ENCODE measurements at regions not wholly inside any gene's neighbourhood (a gene's known extent, or its start where the extent isn't known, plus 50 kb on each side); places are given as distances from the start of the nearest gene placed in this dataset.
"Not testable (repeated sequence)": the region's sequence is repeated elsewhere in the genome, so short reads cannot be mapped to it uniquely, and the experiment has no call there.

- no peak overlapping the region for H2AFZ ChIP-seq (ENCODE audit: low read length)
- H3K27me3 ChIP-seq (ENCODE audit: insufficient read depth, low read length, poor library complexity, severe bottlenecking): no peaks in the 10 kb centered on the region
- no peak overlapping the region for H3K4me3 ChIP-seq (ENCODE audit: low read length, poor library complexity, severe bottlenecking)
- H4K20me1 ChIP-seq (ENCODE audit: insufficient read depth, low read length, poor library complexity, severe bottlenecking): no peaks in the 10 kb centered on the region
- H3K9me3 ChIP-seq (ENCODE audit: insufficient read depth, low read depth, low read length): no peaks in the 10 kb centered on the region
- TF ChIP-seq CTCF (conservative IDR thresholded peaks at IDR 0.05; ENCODE audit: low read length): no peak
- no peak for TF ChIP-seq EZH2phosphoT487 (IDR thresholded peaks at IDR 0.05; ENCODE audit: borderline replicate concordance)
- no peak overlapping the region for H3K4me2 ChIP-seq (ENCODE audit: low read depth, low read length, poor library complexity, severe bottlenecking)
- H3K4me1 ChIP-seq (ENCODE audit: insufficient read depth, low read length, poor library complexity, severe bottlenecking): no peaks in the 10 kb centered on the region
- H3K9me2 ChIP-seq (replicated peaks; ENCODE audit: low read depth, low read length): no peaks in the 10 kb centered on the region
- H3K36me3 ChIP-seq (ENCODE audit: insufficient read depth, low read length): no peaks in the 10 kb centered on the region
- H3F3A ChIP-seq (ENCODE audit: low read depth): no peaks in the 10 kb centered on the region
- no peaks in the 10 kb centered on the region for H3K79me2 ChIP-seq (ENCODE audit: insufficient read depth, low read length)
- H3K9ac ChIP-seq (ENCODE audit: low read depth, low read length, poor library complexity, severe bottlenecking): no peak overlapping the region
These were observed 666.2 kb downstream of the SLITRK6 start for GRCh38 chr13:85132986-85133385.

- not testable (repeated sequence) for H2AFZ ChIP-seq (ENCODE audit: low read length); H3K36me3 ChIP-seq (ENCODE audit: insufficient read depth, low read length); H4K20me1 ChIP-seq (ENCODE audit: insufficient read depth, low read length, poor library complexity, severe bottlenecking); H3K4me2 ChIP-seq (ENCODE audit: low read depth, low read length, poor library complexity, severe bottlenecking); H3K9me3 ChIP-seq (ENCODE audit: insufficient read depth, low read depth, low read length); H3F3A ChIP-seq (ENCODE audit: low read depth); H3K4me1 ChIP-seq (ENCODE audit: insufficient read depth, low read length, poor library complexity, severe bottlenecking); H3K27me3 ChIP-seq (ENCODE audit: insufficient read depth, low read length, poor library complexity, severe bottlenecking); H3K9me2 ChIP-seq (replicated peaks; ENCODE audit: low read depth, low read length); H3K79me2 ChIP-seq (ENCODE audit: insufficient read depth, low read length); H3K4me3 ChIP-seq (ENCODE audit: low read length, poor library complexity, severe bottlenecking); H3K9ac ChIP-seq (ENCODE audit: low read depth, low read length, poor library complexity, severe bottlenecking)
These were observed 675.7 kb downstream of the SLITRK6 start for GRCh38 chr13:85123501-85123900.

DNA sequence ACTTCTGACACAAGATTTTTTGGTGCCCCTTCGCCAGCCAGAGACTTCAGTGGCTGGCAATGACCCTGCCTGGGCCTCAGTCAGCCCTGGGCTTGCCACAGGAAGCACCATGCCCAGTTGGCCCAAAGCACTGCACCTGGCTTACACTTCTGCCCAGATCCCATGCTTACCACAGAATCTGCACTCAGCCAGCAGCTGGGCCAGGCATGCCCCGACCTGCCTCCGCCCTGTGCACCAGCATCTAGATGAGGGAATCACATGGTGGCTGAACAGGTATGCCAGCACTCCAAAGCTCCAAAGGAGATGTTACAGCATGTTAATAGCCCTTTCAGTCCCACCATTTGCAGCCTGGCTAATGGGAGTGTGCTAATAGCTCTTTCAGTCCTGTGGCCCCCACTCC is 690.9 kb downstream of the SLITRK6 start:
- no peak for TF ChIP-seq CTCF (conservative IDR thresholded peaks at IDR 0.05; ENCODE audit: low read length)
- TF ChIP-seq EZH2phosphoT487 (IDR thresholded peaks at IDR 0.05; ENCODE audit: borderline replicate concordance): no peak

GRCh38 chr13:85099245-85099644 is 700.0 kb downstream of the SLITRK6 start:
- Histone ChIP-seq H4K20me1 (ENCODE audit: insufficient read depth, low read length, poor library complexity, severe bottlenecking) (no peaks in the 10 kb centered on the region), H3K4me3 (ENCODE audit: low read length, poor library complexity, severe bottlenecking) (no peak overlapping the region), H3K4me2 (ENCODE audit: low read depth, low read length, poor library complexity, severe bottlenecking) (no peak overlapping the region), H3K9me2 (replicated peaks; ENCODE audit: low read depth, low read length) (no peaks in the 10 kb centered on the region), H3K36me3 (ENCODE audit: insufficient read depth, low read length) (no peaks in the 10 kb centered on the region), H3K27me3 (ENCODE audit: insufficient read depth, low read length, poor library complexity, severe bottlenecking) (no peaks in the 10 kb centered on the region), H3F3A (ENCODE audit: low read depth) (no peaks in the 10 kb centered on the region), H3K79me2 (ENCODE audit: insufficient read depth, low read length) (no peaks in the 10 kb centered on the region), H3K9ac (ENCODE audit: low read depth, low read length, poor library complexity, severe bottlenecking) (no peak overlapping the region), H3K4me1 (ENCODE audit: insufficient read depth, low read length, poor library complexity, severe bottlenecking) (no peaks in the 10 kb centered on the region), H2AFZ (ENCODE audit: low read length) (no peak overlapping the region), H3K9me3 (ENCODE audit: insufficient read depth, low read depth, low read length) (no peaks in the 10 kb centered on the region)
- no peak for TF ChIP-seq EZH2phosphoT487 (IDR thresholded peaks at IDR 0.05; ENCODE audit: borderline replicate concordance)
- TF ChIP-seq CTCF (conservative IDR thresholded peaks at IDR 0.05; ENCODE audit: low read length): no peak

More for the DNA sequence above, 690.9 kb downstream of the SLITRK6 start:
- Histone ChIP-seq H3K4me2 (ENCODE audit: low read depth, low read length, poor library complexity, severe bottlenecking) (no peak overlapping the region), H3K9ac (ENCODE audit: low read depth, low read length, poor library complexity, severe bottlenecking) (no peak overlapping the region), H3K79me2 (ENCODE audit: insufficient read depth, low read length) (no peaks in the 10 kb centered on the region), H3K9me2 (replicated peaks; ENCODE audit: low read depth, low read length) (no peaks in the 10 kb centered on the region), H3K36me3 (ENCODE audit: insufficient read depth, low read length) (no peaks in the 10 kb centered on the region), H2AFZ (ENCODE audit: low read length) (no peak overlapping the region), H3K4me3 (ENCODE audit: low read length, poor library complexity, severe bottlenecking) (no peak overlapping the region), H4K20me1 (ENCODE audit: insufficient read depth, low read length, poor library complexity, severe bottlenecking) (no peaks in the 10 kb centered on the region), H3K27me3 (ENCODE audit: insufficient read depth, low read length, poor library complexity, severe bottlenecking) (no peaks in the 10 kb centered on the region), H3F3A (ENCODE audit: low read depth) (no peaks in the 10 kb centered on the region), H3K9me3 (ENCODE audit: insufficient read depth, low read depth, low read length) (no peaks in the 10 kb centered on the region), H3K4me1 (ENCODE audit: insufficient read depth, low read length, poor library complexity, severe bottlenecking) (no peaks in the 10 kb centered on the region)
